ENCODE measurements at regions not wholly inside any gene's neighbourhood (a gene's known extent, or its start where the extent isn't known, plus 50 kb on each side); places are given as distances from the start of the nearest gene placed in this dataset.

- no peak for TF ChIP-seq ZNF687 (CRISPR knock-in tag; IDR thresholded peaks at IDR 0.05)
Observed at GRCh38 chr11:101215069-101215468, 85.5 kb upstream of the PGR start (continued).

GRCh38 chr11:101211407-101211975, 81.9 kb upstream of the PGR start:
- Histone ChIP-seq H3K27ac (ENCODE audit: extremely low read length, insufficient read depth, low read length) (no peak overlapping the region), H3K4me2 (ENCODE audit: low read depth, low read length) (no peak overlapping the region), H3K4me1 (ENCODE audit: insufficient read depth, low read length) (no peaks in the 10 kb centered on the region), H3K79me2 (ENCODE audit: insufficient read depth, low read length) (no peaks in the 10 kb centered on the region), H3K27me3 (ENCODE audit: control insufficient read depth in 1 of 2, insufficient read depth in 2 of 2, low read length in 2 of 2) (no peaks in the 10 kb centered on the region), H4K20me1 (ENCODE audit: insufficient read depth, low read length) (no peaks in the 10 kb centered on the region), H2AFZ (ENCODE audit: low read length) (no peak overlapping the region), H3K9me3 (ENCODE audit: low read length) (peaks cover 67% of the 10 kb centered on the region), H3K9ac (ENCODE audit: insufficient read depth, low read depth, low read length) (no peak overlapping the region), H3K4me3 (replicated peaks in 1 of 3; ENCODE audit: insufficient read depth in 1 of 3, low read depth in 2 of 3, low read length in 3 of 3) (no peak overlapping the region), H3K36me3 (replicated peaks in 1 of 2; ENCODE audit: control insufficient read depth in 1 of 2, insufficient read depth in 2 of 2, low read length in 2 of 2) (no peaks in the 10 kb centered on the region)
- 19% methylated on average over 3 of the region's 3 CpGs for WGBS (ENCODE audit: low lambda C conversion rate)
- intact Hi-C loops (cut with micrococcal nuclease; ENCODE audit: unreplicated experiment) (no loop called here), in situ Hi-C loops (cut with HindIII; ENCODE audit: extremely low pct_ligation_motif_present, low pct_unique_long_range_greater_than_20kb) (no loop called here)
- no peak for ATAC-seq
- BruUV-seq (replicated peaks), result no TSS peak
- no peak for DNase-seq (ENCODE audit: low spot score)
- FAIRE-seq, result no peak
- CTCF ChIA-PET (ENCODE audit: low intra/inter-chr PET ratio, low total read pairs), result no interaction called here
- POLR2A ChIA-PET, result no interaction called here
- TF ChIP-seq PLSCR1 (CRISPR knock-in tag; IDR thresholded peaks at IDR 0.05; ENCODE audit: borderline replicate concordance) (no peak), ZNF770 (CRISPR knock-in tag; IDR thresholded peaks at IDR 0.05) (no peak), ZNF619 (CRISPR knock-in tag; IDR thresholded peaks at IDR 0.05) (no peak), ZNF761 (CRISPR knock-in tag; conservative IDR thresholded peaks at IDR 0.05) (no peak), ZNF326 (CRISPR knock-in tag; IDR thresholded peaks at IDR 0.05; ENCODE audit: borderline replicate concordance) (no peak), POLR2AphosphoS5 (IDR thresholded peaks at IDR 0.05; ENCODE audit: low read depth, low read length) (no peak), EZH2 (conservative IDR thresholded peaks at IDR 0.05; ENCODE audit: low read depth, low read length) (no peak), ZHX2 (IDR thresholded peaks at IDR 0.05; ENCODE audit: low read depth) (no peak), ZHX2 (CRISPR knock-in tag; IDR thresholded peaks at IDR 0.05; ENCODE audit: borderline replicate concordance) (no peak)

Measured in HepG2 (cell line).